H9 (cell line): ENCODE measurements at regions not wholly inside any gene's neighbourhood (a gene's known extent, or its start where the extent isn't known, plus 50 kb on each side); places are given as distances from the start of the nearest gene placed in this dataset.

Experiments
- DNase-seq: peaks from one replicate; pipeline ENCODE4 v3.0.0-alpha.2; 2017
- H2AFZ ChIP-seq: one replicate; pipeline ENCODE4 v1.6.1; 2013; ENCODE audit warnings: mild to moderate bottlenecking, low read length, control low read depth, moderate library complexity
- H2AK5ac ChIP-seq: 2 replicates; pipeline ENCODE4 v1.6.1; 2013; ENCODE audit warnings: low read length, control low read depth, mixed read lengths; ENCODE audit not compliant: insufficient read length
- H2BK120ac ChIP-seq: one replicate; pipeline ENCODE4 v1.6.1; 2013; ENCODE audit warnings: low read depth, mild to moderate bottlenecking, low read length, control low read depth, inconsistent platforms; ENCODE audit not compliant: poor library complexity, severe bottlenecking
- H2BK12ac ChIP-seq: 2 replicates; pipeline ENCODE4 v1.6.1; 2013; ENCODE audit warnings: low read length, control low read depth, mixed read lengths, low read depth; ENCODE audit not compliant: insufficient read length
- H2BK15ac ChIP-seq: 2 replicates; pipeline ENCODE4 v1.6.1; 2013; ENCODE audit warnings: low read depth, low read length, control low read depth
- H2BK20ac ChIP-seq: one replicate; pipeline ENCODE4 v1.6.1; 2013; ENCODE audit warnings: low read depth, mild to moderate bottlenecking, low read length, control low read depth, inconsistent platforms; ENCODE audit not compliant: poor library complexity, severe bottlenecking
- H2BK5ac ChIP-seq: 2 replicates; pipeline ENCODE4 v1.6.1; 2013; ENCODE audit warnings: low read length, control low read depth, mixed read lengths; ENCODE audit not compliant: insufficient read length
- H3K14ac ChIP-seq: 2 replicates; pipeline ENCODE4 v1.6.1; 2013; ENCODE audit warnings: low read length, control low read depth; ENCODE audit not compliant: insufficient read depth
- H3K18ac ChIP-seq: 2 replicates; pipeline ENCODE4 v1.6.1; 2013; ENCODE audit warnings: low read depth, mild to moderate bottlenecking, mixed read lengths, low read length, control low read depth; ENCODE audit not compliant: insufficient read length
- H3K23ac ChIP-seq: 2 replicates; pipeline ENCODE4 v1.6.1; 2013; ENCODE audit warnings: low read length, control low read depth, mixed read lengths, low read depth; ENCODE audit not compliant: insufficient read length
- H3K23me2 ChIP-seq: 2 replicates; pipeline ENCODE4 v1.6.1; 2013; ENCODE audit warnings: low read depth, mild to moderate bottlenecking, mixed read lengths, low read length, control low read depth; ENCODE audit not compliant: insufficient read length, poor library complexity, severe bottlenecking
- H3K27ac ChIP-seq: 2 replicates; pipeline ENCODE4 v1.5.1; 2013; ENCODE audit warnings: low read length, control low read depth, mixed read lengths, low read depth; ENCODE audit not compliant: insufficient read length
- H3K27me3 ChIP-seq: 2 replicates; pipeline ENCODE4 v1.6.1; 2013; ENCODE audit warnings: low read length, control low read depth, inconsistent platforms; ENCODE audit not compliant: insufficient read depth
- H3K4ac ChIP-seq: 2 replicates; pipeline ENCODE4 v1.6.1; 2013; ENCODE audit warnings: low read depth, mild to moderate bottlenecking, control low read depth, inconsistent platforms, low read length, moderate library complexity
- H3K4me1 ChIP-seq: 2 replicates; pipeline ENCODE4 v1.6.1; 2013; ENCODE audit warnings: low read length, control low read depth, inconsistent platforms; ENCODE audit not compliant: insufficient read depth
- H3K4me2 ChIP-seq: 2 replicates; pipeline ENCODE4 v1.6.1; 2013; ENCODE audit warnings: low read length, control low read depth, mixed read lengths; ENCODE audit not compliant: insufficient read length, insufficient read depth
- H3K56ac ChIP-seq: 2 replicates; pipeline ENCODE4 v1.6.1; 2013; ENCODE audit warnings: low read depth, mild to moderate bottlenecking, mixed read lengths, low read length, control low read depth; ENCODE audit not compliant: insufficient read length
- H3K79me1 ChIP-seq: 2 replicates; pipeline ENCODE4 v1.6.1; 2013; ENCODE audit warnings: low read depth, mild to moderate bottlenecking, moderate library complexity, low read length, control low read depth, inconsistent platforms; ENCODE audit not compliant: insufficient read depth, poor library complexity, severe bottlenecking
- H3K79me2 ChIP-seq: 2 replicates; pipeline ENCODE4 v1.6.1; 2013; ENCODE audit warnings: low read length, control low read depth, inconsistent platforms; ENCODE audit not compliant: insufficient read depth
- H3K9ac ChIP-seq: 2 replicates; pipeline ENCODE4 v1.6.1; 2013; ENCODE audit warnings: low read length, control low read depth, mixed read lengths; ENCODE audit not compliant: insufficient read length; ENCODE audit errors: extremely low read depth
- H3K9me3 ChIP-seq: one replicate; pipeline ENCODE4 v1.6.1; 2013; ENCODE audit warnings: low read depth, low read length, inconsistent platforms; ENCODE audit not compliant: control insufficient read depth
- H3T11ph ChIP-seq: one replicate; pipeline ENCODE4 v1.6.1; 2013; ENCODE audit warnings: mild to moderate bottlenecking, low read length, control low read depth, inconsistent platforms
- H4K20me1 ChIP-seq: one replicate; pipeline ENCODE4 v1.6.1; 2013; ENCODE audit not compliant: control insufficient read depth, insufficient read length, insufficient read depth
- H4K5ac ChIP-seq: 2 replicates; pipeline ENCODE4 v1.6.1; 2013; ENCODE audit warnings: low read depth, mild to moderate bottlenecking, mixed read lengths, low read length, control low read depth; ENCODE audit not compliant: insufficient read length
- H4K8ac ChIP-seq: replicated peaks from 2 replicates; pipeline ENCODE4 v1.6.1; 2013; ENCODE audit warnings: low read length, control low read depth, mixed read lengths, low read depth; ENCODE audit not compliant: insufficient read length
- H4K91ac ChIP-seq: 2 replicates; pipeline ENCODE4 v1.6.1; 2013; ENCODE audit warnings: low read depth, mild to moderate bottlenecking, moderate library complexity, mixed read lengths, low read length, control low read depth; ENCODE audit not compliant: insufficient read length
- H3K27ac Mint-ChIP-seq, 3 experiments: 2 replicates in 2 of 3; 3 replicates in 1 of 3; pipeline ENCODE4 v1.8.0; 2020 to 2021; ENCODE audit warnings: mixed read lengths in 3 of 3, mild to moderate bottlenecking in 1 of 3, moderate library complexity in 1 of 3
- H3K27me3 Mint-ChIP-seq: 2 replicates; pipeline ENCODE4 v1.8.0; 2021; ENCODE audit warnings: low read depth, mild to moderate bottlenecking, moderate library complexity, mixed read lengths
- H3K36me3 Mint-ChIP-seq, 3 experiments: 2 replicates in 2 of 3; 3 replicates in 1 of 3; pipeline ENCODE4 v1.8.0; 2020 to 2021; ENCODE audit warnings: low read depth in 3 of 3, mixed read lengths in 3 of 3; ENCODE audit not compliant: insufficient read depth in 1 of 3
- H3K4me1 Mint-ChIP-seq, 2 experiments: 2 replicates each; pipeline ENCODE4 v1.8.0; 2020; ENCODE audit warnings: mixed read lengths in 2 of 2
- H3K4me3 Mint-ChIP-seq, 2 experiments: 2 replicates in 1 of 2; 3 replicates in 1 of 2; pipeline ENCODE4 v1.8.0; 2020 to 2021; ENCODE audit warnings: mild to moderate bottlenecking in 2 of 2, mixed read lengths in 2 of 2, moderate library complexity in 1 of 2
- H3K9me3 Mint-ChIP-seq, 2 experiments: 2 replicates in 1 of 2; 3 replicates in 1 of 2; pipeline ENCODE4 v1.8.0; 2020; ENCODE audit warnings: mild to moderate bottlenecking in 2 of 2, mixed read lengths in 2 of 2, moderate library complexity in 1 of 2
- CTCF ChIP-seq: fragments of 200-600 bp; sonication (generic); conservative IDR thresholded peaks from 3 replicates; pipeline ENCODE4 v1.8.0; 2021; ENCODE audit warnings: antibody characterized with exemption, mild to moderate bottlenecking
- WGBS: extraction: QIAGEN DNeasy Blood & Tissue Kit; methylation state at CpG from one replicate; pipeline ENCODE4 v1.1.7; 2013; ENCODE audit warnings: missing lambda C conversion rate, low lambda C conversion rate, mixed read lengths; ENCODE audit not compliant: insufficient read length; ENCODE audit errors: extremely low coverage; 5-methylcytosine and 5-hydroxymethylcytosine counted together

- no peaks in the 10 kb centered on the region for H3K79me2 ChIP-seq
- no peak overlapping the region for H2BK20ac ChIP-seq
- H2BK12ac ChIP-seq: no peak overlapping the region
- H3K79me1 ChIP-seq: no peaks in the 10 kb centered on the region
- H2BK5ac ChIP-seq: no peak overlapping the region
- Mint-ChIP-seq H3K9me3 (no peaks in the 10 kb centered on the region), H3K27me3 (no peaks in the 10 kb centered on the region), H3K36me3 (no peaks in the 10 kb centered on the region), H3K27ac (no peak overlapping the region; a peak in 2 of 7 replicates), H3K4me3 (no peak overlapping the region), H3K4me1 (peaks cover 4 to 5% of the 10 kb centered on the region in 2 experiments)
- no peak overlapping the region for H3K18ac ChIP-seq
- H3K23ac ChIP-seq: no peak overlapping the region
- no peak overlapping the region for H3K56ac ChIP-seq
- H2BK120ac ChIP-seq: no peak overlapping the region
- no peak overlapping the region for H2AK5ac ChIP-seq
- no peak for DNase-seq
- no peaks in the 10 kb centered on the region for H3K9me3 ChIP-seq
- no peak overlapping the region for H2AFZ ChIP-seq
- H3K4ac ChIP-seq: no peak overlapping the region
- H4K5ac ChIP-seq: no peak overlapping the region
- no peak overlapping the region for H3K14ac ChIP-seq
- no peaks in the 10 kb centered on the region for H4K20me1 ChIP-seq
- H3K27ac ChIP-seq: no peak overlapping the region
- no peak overlapping the region for H3T11ph ChIP-seq
- no peaks in the 10 kb centered on the region for H3K23me2 ChIP-seq
- no peak overlapping the region for H2BK15ac ChIP-seq
- no peaks in the 10 kb centered on the region for H3K4me1 ChIP-seq
- TF ChIP-seq CTCF: no peak
- no peak overlapping the region for H4K8ac ChIP-seq
- no CpG with 5 or more reads among the region's 4 CpGs for WGBS
- H3K9ac ChIP-seq: no peak overlapping the region
- H4K91ac ChIP-seq: no peak overlapping the region
- no peaks in the 10 kb centered on the region for H3K27me3 ChIP-seq
- no peak overlapping the region for H3K4me2 ChIP-seq
These were observed 141.3 kb upstream of the CDH10 start for GRCh38 chr5:24786108-24786507.
